ENCODE measurements at regions not wholly inside any gene's neighbourhood (a gene's known extent, or its start where the extent isn't known, plus 50 kb on each side); places are given as distances from the start of the nearest gene placed in this dataset.
"Not testable (repeated sequence)": the region's sequence is repeated elsewhere in the genome, so short reads cannot be mapped to it uniquely, and the experiment has no call there.

DNA sequence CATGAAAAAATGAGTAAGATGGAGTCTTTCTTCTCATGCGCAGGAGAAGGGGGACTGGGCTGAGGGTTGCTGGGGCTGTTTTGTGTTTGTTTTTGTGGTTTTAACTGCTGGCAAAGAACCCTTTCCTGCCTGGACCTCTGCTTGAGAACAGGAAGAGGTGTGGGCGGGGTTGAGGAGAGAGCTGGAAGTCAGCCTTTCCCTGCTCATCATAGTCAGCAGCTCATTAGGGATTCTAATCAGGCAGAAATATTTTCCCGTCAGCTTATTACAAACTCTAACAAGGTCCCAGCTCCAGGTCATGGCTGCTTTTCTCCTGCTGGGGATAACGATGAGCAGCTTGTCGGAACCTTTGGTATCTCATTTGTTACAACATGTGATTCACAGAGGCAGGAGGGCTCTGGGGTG, 185.0 kb upstream of the NRXN3 start:
- Histone ChIP-seq H3K36me3 (ENCODE audit: control insufficient read depth, insufficient read depth, low read length) (no peaks in the 10 kb centered on the region), H3K9me3 (ENCODE audit: control insufficient read depth, insufficient read depth, low read length) (no peaks in the 10 kb centered on the region), H3K4me3 (ENCODE audit: low read depth, low read length) (no peak overlapping the region), H3K27ac (ENCODE audit: low read depth, low read length) (no peak overlapping the region), H3K4me1 (ENCODE audit: control insufficient read depth, insufficient read depth, low read length) (peaks cover 4% of the 10 kb centered on the region; the same call in 1 of the 2 replicates), H3K27me3 (ENCODE audit: control insufficient read depth, insufficient read depth, low read length) (0 out of 2 replicates have a peak, but pooled peaks cover 2% of the 10 kb centered on the region), H3K9ac (ENCODE audit: low read depth, low read length) (no peak overlapping the region)

DNA sequence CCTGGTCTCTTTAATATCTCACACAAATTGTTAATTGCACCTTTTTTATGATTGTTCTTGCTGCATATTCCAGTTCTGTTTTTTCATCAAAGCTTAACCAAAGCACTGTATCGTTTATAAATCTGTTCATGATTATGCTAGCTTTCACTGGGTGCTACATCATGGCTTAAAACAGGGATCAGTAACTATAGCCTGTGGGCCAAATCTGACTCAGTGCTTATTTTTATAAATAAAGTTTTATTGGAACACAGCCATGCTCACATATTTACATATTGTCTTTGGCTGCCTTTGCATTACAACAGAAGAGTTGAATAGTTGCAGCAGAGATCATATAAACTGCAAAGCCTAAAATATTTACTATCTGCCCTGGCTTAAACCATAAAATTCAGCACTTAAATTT, 183.4 kb upstream of the NRXN3 start:
- Histone ChIP-seq H3K4me3 (ENCODE audit: low read depth, low read length) (no peak overlapping the region), H3K4me1 (ENCODE audit: control insufficient read depth, insufficient read depth, low read length) (no peaks in the 10 kb centered on the region), H3K9ac (ENCODE audit: low read depth, low read length) (no peak overlapping the region), H3K27me3 (ENCODE audit: control insufficient read depth, insufficient read depth, low read length) (no peaks in the 10 kb centered on the region), H3K27ac (ENCODE audit: low read depth, low read length) (no peak overlapping the region), H3K36me3 (ENCODE audit: control insufficient read depth, insufficient read depth, low read length) (no peaks in the 10 kb centered on the region), H3K9me3 (ENCODE audit: control insufficient read depth, insufficient read depth, low read length) (no peaks in the 10 kb centered on the region)

DNA sequence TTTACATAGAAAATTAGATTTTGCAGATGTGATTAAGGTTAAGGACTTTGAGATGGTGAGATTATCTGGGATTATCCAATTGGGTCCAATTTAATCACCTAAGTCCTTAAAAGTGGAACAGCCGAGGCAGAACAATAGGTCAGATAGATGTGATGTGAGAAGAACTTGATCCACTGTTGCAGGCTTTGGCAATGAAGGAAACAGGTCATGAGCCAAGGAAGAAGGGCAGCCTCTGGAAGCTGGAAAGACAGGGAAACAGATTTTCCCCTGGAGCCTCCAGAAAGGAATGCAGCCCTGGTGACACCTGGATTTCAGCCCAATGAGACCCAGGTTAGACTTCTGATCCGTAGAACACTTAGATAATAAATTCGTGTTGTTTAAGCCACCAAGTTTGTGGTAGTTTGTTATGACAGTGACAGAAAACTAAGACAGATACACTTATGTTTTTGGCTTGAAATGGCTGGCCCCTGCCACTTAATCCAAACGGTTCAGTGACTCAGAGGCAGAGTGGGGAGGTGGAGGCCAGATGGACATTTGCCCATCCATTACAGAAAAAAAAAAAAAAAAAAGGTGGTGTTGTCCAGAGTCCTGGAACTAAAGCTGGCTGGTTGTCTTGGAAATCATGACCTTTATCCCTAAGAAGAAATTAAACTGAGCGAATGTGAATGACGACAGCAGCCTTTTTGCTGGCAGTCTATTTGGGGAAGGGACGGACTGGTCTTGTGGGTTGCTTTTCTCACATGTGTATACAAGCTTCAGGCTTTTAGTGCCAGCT, 181.9 kb upstream of the NRXN3 start:
- Histone ChIP-seq H3K4me3 (ENCODE audit: low read depth, low read length) (no peak overlapping the region), H3K9me3 (ENCODE audit: control insufficient read depth, insufficient read depth, low read length) (no peaks in the 10 kb centered on the region), H3K27me3 (ENCODE audit: control insufficient read depth, insufficient read depth, low read length) (no peaks in the 10 kb centered on the region), H3K36me3 (ENCODE audit: control insufficient read depth, insufficient read depth, low read length) (no peaks in the 10 kb centered on the region), H3K27ac (ENCODE audit: low read depth, low read length) (no peak overlapping the region), H3K9ac (ENCODE audit: low read depth, low read length) (no peak overlapping the region), H3K4me1 (ENCODE audit: control insufficient read depth, insufficient read depth, low read length) (no peaks in the 10 kb centered on the region)

DNA sequence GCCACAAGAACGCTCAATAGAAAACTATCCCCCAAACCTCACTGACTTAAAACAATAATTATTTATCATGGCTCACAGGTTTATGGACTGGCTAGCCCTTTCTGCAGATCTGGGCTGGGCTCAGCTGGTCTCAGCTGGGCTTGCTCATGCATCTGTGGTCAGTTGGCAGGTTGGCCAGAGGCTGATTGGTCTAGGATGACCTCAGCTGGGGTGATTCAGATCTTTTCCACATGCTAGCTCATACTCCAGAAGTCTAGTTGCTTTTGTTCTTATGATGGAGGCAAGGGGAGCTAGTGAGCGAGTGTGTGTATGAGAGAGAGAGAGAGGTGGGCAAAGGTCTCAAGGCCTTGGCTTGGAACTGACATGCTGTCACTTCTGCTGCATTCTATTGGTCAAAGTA, 181.2 kb upstream of the NRXN3 start:
- no peak overlapping the region for H3K27ac ChIP-seq (ENCODE audit: low read depth, low read length)
- no peaks in the 10 kb centered on the region for H3K4me1 ChIP-seq (ENCODE audit: control insufficient read depth, insufficient read depth, low read length)

DNA sequence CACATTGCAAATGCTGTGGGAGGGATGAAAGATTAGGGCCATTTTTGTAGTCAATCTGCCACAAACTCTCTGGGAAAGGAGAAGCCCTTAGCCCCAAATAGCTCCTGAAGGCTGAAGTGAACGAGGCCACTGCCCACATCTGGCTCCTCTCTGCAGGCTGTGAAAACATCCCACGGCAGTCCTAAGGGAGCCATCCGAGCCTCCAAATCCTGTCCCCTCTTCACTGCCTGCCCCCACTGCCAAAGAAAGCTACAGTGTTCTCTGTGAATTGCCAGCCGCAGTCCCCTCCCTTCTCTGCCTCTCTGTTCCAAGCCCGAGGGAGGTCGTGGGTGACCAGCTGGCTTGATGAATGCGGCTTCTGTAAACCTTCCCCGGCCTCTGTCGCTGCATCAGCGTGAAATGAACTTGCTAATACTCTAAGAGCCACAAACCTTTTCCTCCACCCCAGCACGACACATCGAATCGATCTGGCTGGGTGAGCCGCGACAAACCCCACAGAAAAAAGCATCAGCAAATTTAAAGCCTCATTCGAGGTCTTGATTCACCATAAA, 180.7 kb upstream of the NRXN3 start:
- no peak overlapping the region for H3K9ac ChIP-seq (ENCODE audit: low read depth, low read length)
- no peaks in the 10 kb centered on the region for H3K9me3 ChIP-seq (ENCODE audit: control insufficient read depth, insufficient read depth, low read length)
- H3K4me1 ChIP-seq (ENCODE audit: control insufficient read depth, insufficient read depth, low read length) = no peaks in the 10 kb centered on the region
- H3K36me3 ChIP-seq (ENCODE audit: control insufficient read depth, insufficient read depth, low read length) = no peaks in the 10 kb centered on the region
- H3K27ac ChIP-seq (ENCODE audit: low read depth, low read length) = no peak overlapping the region
- no peak overlapping the region for H3K4me3 ChIP-seq (ENCODE audit: low read depth, low read length)
- H3K27me3 ChIP-seq (ENCODE audit: control insufficient read depth, insufficient read depth, low read length) = no peaks in the 10 kb centered on the region

More for the DNA sequence above, 181.2 kb upstream of the NRXN3 start:
- Histone ChIP-seq H3K4me3 (ENCODE audit: low read depth, low read length) (no peak overlapping the region), H3K27me3 (ENCODE audit: control insufficient read depth, insufficient read depth, low read length) (no peaks in the 10 kb centered on the region), H3K9me3 (ENCODE audit: control insufficient read depth, insufficient read depth, low read length) (no peaks in the 10 kb centered on the region), H3K36me3 (ENCODE audit: control insufficient read depth, insufficient read depth, low read length) (no peaks in the 10 kb centered on the region), H3K9ac (ENCODE audit: low read depth, low read length) (no peak overlapping the region)

DNA sequence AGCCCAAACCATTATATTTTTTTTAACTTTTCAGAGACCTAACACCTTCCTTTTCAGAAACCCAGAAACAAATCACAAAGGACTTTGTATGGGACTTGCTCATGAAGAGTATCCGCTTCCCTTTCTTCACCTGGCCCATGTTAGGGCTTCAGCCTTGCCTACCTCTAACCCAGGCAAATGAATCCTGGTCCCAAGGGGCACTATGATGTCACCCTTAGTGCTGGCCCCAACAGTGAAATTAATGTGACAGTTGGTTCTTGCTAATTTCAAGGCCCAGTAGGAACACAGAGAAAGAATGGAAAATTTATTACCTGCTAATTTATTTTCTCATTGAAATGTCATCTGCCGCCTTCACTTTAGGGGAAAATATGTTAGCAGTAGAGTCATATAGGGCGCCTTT, 179.8 kb upstream of the NRXN3 start:
- Histone ChIP-seq H3K4me1 (ENCODE audit: control insufficient read depth, insufficient read depth, low read length) (no peaks in the 10 kb centered on the region), H3K36me3 (ENCODE audit: control insufficient read depth, insufficient read depth, low read length) (no peaks in the 10 kb centered on the region), H3K27me3 (ENCODE audit: control insufficient read depth, insufficient read depth, low read length) (no peaks in the 10 kb centered on the region), H3K27ac (ENCODE audit: low read depth, low read length) (no peak overlapping the region), H3K9me3 (ENCODE audit: control insufficient read depth, insufficient read depth, low read length) (no peaks in the 10 kb centered on the region), H3K9ac (ENCODE audit: low read depth, low read length) (no peak overlapping the region), H3K4me3 (ENCODE audit: low read depth, low read length) (no peak overlapping the region)

DNA sequence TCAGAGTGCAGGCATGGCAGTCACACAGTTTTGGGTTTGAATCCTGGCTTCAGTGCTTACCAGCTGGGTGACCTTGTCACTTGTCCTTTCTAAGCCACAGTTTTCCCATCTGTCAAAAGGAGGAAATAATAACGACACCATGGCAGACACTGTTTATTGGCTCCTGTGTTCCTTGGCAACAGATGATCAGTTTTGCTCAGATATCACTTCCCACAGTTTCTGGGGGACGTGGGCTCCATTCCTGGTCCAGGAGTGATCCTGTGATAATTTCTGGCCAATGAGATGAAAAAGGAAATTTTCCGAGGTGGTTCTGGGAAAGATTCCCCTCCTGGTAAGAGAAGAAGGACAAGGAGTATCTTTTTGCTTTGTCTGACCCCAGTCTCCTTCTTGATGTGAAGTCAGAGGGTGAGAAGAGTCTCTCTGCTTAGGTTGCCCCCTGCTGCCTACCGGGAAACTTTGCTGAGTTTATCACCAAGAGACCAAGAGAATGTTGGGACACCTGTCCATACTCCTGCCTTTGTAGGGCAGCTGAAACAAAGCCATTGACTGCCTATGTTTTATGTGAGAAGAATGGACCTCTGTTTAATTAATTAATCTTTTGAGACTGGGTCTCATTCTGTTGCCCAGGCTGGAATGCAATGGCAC, 178.9 kb upstream of the NRXN3 start:
- H3K4me1 ChIP-seq (ENCODE audit: control insufficient read depth, insufficient read depth, low read length) = no peaks in the 10 kb centered on the region
- H3K27me3 ChIP-seq (ENCODE audit: control insufficient read depth, insufficient read depth, low read length) = no peaks in the 10 kb centered on the region
- no peak overlapping the region for H3K4me3 ChIP-seq (ENCODE audit: low read depth, low read length)
- H3K27ac ChIP-seq (ENCODE audit: low read depth, low read length) = no peak overlapping the region
- H3K9me3 ChIP-seq (ENCODE audit: control insufficient read depth, insufficient read depth, low read length) = no peaks in the 10 kb centered on the region
- no peaks in the 10 kb centered on the region for H3K36me3 ChIP-seq (ENCODE audit: control insufficient read depth, insufficient read depth, low read length)
- H3K9ac ChIP-seq (ENCODE audit: low read depth, low read length) = no peak overlapping the region

DNA sequence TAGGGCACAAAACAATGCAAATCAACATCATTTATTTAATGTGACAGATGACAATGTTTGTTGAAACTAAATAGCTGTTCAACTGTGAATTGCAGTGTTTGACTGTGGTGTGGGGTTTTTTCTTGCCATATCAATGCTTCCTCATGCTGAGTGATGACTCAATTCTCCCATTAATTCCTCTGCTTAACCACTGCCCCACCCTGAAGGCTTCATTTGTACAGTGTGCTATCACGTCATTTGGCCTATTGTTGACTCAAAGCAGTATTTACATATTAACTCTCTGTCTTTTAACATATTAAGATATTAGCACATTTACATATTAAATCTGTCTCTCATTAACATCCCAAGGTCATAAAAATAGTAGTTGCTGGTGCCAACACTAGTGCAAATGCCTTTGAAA, 164.8 kb upstream of the NRXN3 start:
- Histone ChIP-seq H3K9ac (ENCODE audit: low read depth, low read length) (no peak overlapping the region), H3K36me3 (ENCODE audit: control insufficient read depth, insufficient read depth, low read length) (no peaks in the 10 kb centered on the region), H3K27ac (ENCODE audit: low read depth, low read length) (no peak overlapping the region), H3K27me3 (ENCODE audit: control insufficient read depth, insufficient read depth, low read length) (no peaks in the 10 kb centered on the region), H3K9me3 (ENCODE audit: control insufficient read depth, insufficient read depth, low read length) (peaks cover 12% of the 10 kb centered on the region; the same call in 1 of the 2 replicates), H3K4me3 (ENCODE audit: low read depth, low read length) (no peak overlapping the region), H3K4me1 (ENCODE audit: control insufficient read depth, insufficient read depth, low read length) (no peaks in the 10 kb centered on the region)

DNA sequence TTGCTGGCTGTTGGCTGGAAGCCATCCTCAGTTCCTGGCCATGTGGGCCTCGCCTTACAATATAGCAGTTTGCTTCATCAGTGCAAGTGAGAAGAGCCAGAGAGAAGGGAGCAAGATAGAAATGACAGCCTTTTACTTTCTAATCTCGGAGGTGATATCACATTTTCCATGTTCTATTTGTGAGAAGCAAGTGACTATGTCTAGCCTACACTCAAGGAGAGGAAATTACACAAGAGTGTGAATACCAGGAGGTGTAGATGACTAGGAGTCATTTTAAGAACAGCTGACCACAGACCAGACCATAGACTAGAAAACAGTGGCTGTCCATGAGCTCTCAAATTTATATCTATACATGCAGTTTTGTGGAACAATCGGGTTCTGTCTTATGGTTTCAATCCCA, 163.0 kb upstream of the NRXN3 start:
- Histone ChIP-seq H3K9me3 (ENCODE audit: control insufficient read depth, insufficient read depth, low read length) (no peaks in the 10 kb centered on the region; the same call in 1 of the 2 replicates), H3K9ac (ENCODE audit: low read depth, low read length) (no peak overlapping the region), H3K4me1 (ENCODE audit: control insufficient read depth, insufficient read depth, low read length) (no peaks in the 10 kb centered on the region), H3K4me3 (ENCODE audit: low read depth, low read length) (no peak overlapping the region), H3K36me3 (ENCODE audit: control insufficient read depth, insufficient read depth, low read length) (no peaks in the 10 kb centered on the region), H3K27ac (ENCODE audit: low read depth, low read length) (no peak overlapping the region), H3K27me3 (ENCODE audit: control insufficient read depth, insufficient read depth, low read length) (no peaks in the 10 kb centered on the region)

DNA sequence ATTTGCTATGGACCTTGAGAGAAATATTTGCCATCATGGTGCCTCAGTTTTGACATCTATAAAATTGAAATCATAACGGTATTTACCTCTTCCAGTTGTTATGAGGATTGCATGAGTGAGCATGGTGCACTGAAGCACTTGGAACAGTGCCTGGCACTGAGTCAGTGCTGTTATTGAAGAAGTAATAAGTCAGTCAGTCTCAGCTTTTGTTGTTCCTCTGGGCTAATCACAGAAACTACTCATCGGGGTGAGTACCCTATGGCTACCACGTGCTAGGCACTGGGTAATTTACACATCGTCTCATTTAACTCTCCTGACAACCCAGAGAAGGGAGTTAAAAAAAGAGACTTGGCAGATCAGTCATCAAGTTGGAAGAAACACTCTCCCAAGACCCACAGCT, 159.5 kb upstream of the NRXN3 start:
- Histone ChIP-seq H3K9ac (ENCODE audit: low read depth, low read length) (no peak overlapping the region), H3K9me3 (ENCODE audit: control insufficient read depth, insufficient read depth, low read length) (no peaks in the 10 kb centered on the region), H3K27me3 (ENCODE audit: control insufficient read depth, insufficient read depth, low read length) (no peaks in the 10 kb centered on the region), H3K4me1 (ENCODE audit: control insufficient read depth, insufficient read depth, low read length) (no peaks in the 10 kb centered on the region), H3K36me3 (ENCODE audit: control insufficient read depth, insufficient read depth, low read length) (no peaks in the 10 kb centered on the region), H3K4me3 (ENCODE audit: low read depth, low read length) (no peak overlapping the region), H3K27ac (ENCODE audit: low read depth, low read length) (no peak overlapping the region)

DNA sequence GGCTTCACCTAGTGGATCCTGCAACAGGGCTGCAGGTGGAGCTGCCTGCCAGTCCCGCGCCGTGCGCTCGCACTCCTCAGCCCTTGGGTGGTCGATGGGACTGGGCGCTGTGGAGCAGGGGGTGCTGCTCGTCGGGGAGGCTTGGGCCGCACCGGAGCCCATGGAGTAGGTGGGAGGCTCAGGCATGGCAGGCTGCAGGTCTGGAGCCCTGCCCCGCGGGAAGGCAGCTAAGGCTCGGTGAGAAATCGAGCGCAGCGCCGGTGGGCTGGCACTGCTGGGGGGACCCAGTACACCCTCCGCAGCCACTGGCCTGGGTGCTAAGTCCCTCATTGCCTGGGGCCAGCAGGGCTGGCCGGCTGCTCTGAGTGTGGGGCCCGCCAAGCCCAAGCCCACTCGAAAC, 156.3 kb upstream of the NRXN3 start:
- H3K4me1 ChIP-seq (ENCODE audit: control insufficient read depth, insufficient read depth, low read length); H3K9ac ChIP-seq (ENCODE audit: low read depth, low read length); H3K27ac ChIP-seq (ENCODE audit: low read depth, low read length); H3K9me3 ChIP-seq (ENCODE audit: control insufficient read depth, insufficient read depth, low read length); H3K4me3 ChIP-seq (ENCODE audit: low read depth, low read length); H3K36me3 ChIP-seq (ENCODE audit: control insufficient read depth, insufficient read depth, low read length); H3K27me3 ChIP-seq (ENCODE audit: control insufficient read depth, insufficient read depth, low read length): not testable (repeated sequence)
